Right forelimb (tissue), 1 donor: ENCODE measurements at regions not wholly inside any gene's neighbourhood (a gene's known extent, or its start where the extent isn't known, plus 50 kb on each side); places are given as distances from the start of the nearest gene placed in this dataset.

ENCODE experiments used
- DNase-seq: peaks from one replicate; pipeline ENCODE4 v3.0.0-alpha.2; 2018

GRCh38 chr5:56585999-56586691 lies 229.2 kb upstream of the MAP3K1 start:
- DNase-seq = peak; percentile 68

GRCh38 chr5:56585461-56585860 lies 229.9 kb upstream of the MAP3K1 start:
- no peak for DNase-seq

- no peak for DNase-seq
These were observed 233.9 kb upstream of the MAP3K1 start for GRCh38 chr5:56581426-56581825.

GRCh38 chr5:56580864-56581263 lies 234.5 kb upstream of the MAP3K1 start:
- no peak for DNase-seq

GRCh38 chr5:56575821-56576220 lies 239.5 kb upstream of the MAP3K1 start:
- DNase-seq = no peak

- no peak for DNase-seq
These were observed 240.6 kb upstream of the MAP3K1 start for GRCh38 chr5:56574778-56575177.

GRCh38 chr5:56569566-56569965 lies 245.8 kb upstream of the MAP3K1 start:
- DNase-seq = no peak

GRCh38 chr5:56569076-56569475 lies 246.3 kb upstream of the MAP3K1 start:
- DNase-seq = no peak

GRCh38 chr5:56567278-56567677 lies 248.1 kb upstream of the MAP3K1 start:
- DNase-seq = no peak

GRCh38 chr5:56566374-56567249 lies 248.7 kb upstream of the MAP3K1 start:
- no peak for DNase-seq

GRCh38 chr5:56565644-56566043 lies 249.7 kb upstream of the MAP3K1 start:
- no peak for DNase-seq

GRCh38 chr5:56565283-56565615 lies 250.1 kb upstream of the MAP3K1 start:
- DNase-seq = no peak

- no peak for DNase-seq
These were observed 250.6 kb upstream of the MAP3K1 start for GRCh38 chr5:56564541-56565282.

GRCh38 chr5:56561455-56561854 lies 253.9 kb upstream of the MAP3K1 start:
- DNase-seq = no peak

GRCh38 chr5:56558131-56558745 lies 257.1 kb upstream of the MAP3K1 start:
- no peak for DNase-seq

- no peak for DNase-seq
These were observed 258.2 kb upstream of the MAP3K1 start for GRCh38 chr5:56557198-56557597.

GRCh38 chr5:56552612-56553268 lies 262.6 kb upstream of the MAP3K1 start:
- DNase-seq = no peak

- DNase-seq = no peak
These were observed 265.1 kb upstream of the MAP3K1 start for GRCh38 chr5:56550227-56550626.

- DNase-seq = no peak
These were observed 266.1 kb upstream of the MAP3K1 start for GRCh38 chr5:56549096-56549886.

GRCh38 chr5:56545016-56545415 lies 270.3 kb upstream of the MAP3K1 start:
- DNase-seq = no peak

GRCh38 chr5:56543441-56544388 lies 271.6 kb upstream of the MAP3K1 start:
- DNase-seq = no peak
